Heart left ventricle (tissue), 16 donors: ENCODE measurements at regions not wholly inside any gene's neighbourhood (a gene's known extent, or its start where the extent isn't known, plus 50 kb on each side); places are given as distances from the start of the nearest gene placed in this dataset.

Source experiments
- ATAC-seq, 4 donors: fragments of 200-7000 bp; cut with Tn5 transposase; one replicate each; pipeline ENCODE4 v1.9.1; 2020 to 2022; ENCODE audit warnings: moderate library complexity in 4 of 4, mild to moderate bottlenecking in 3 of 4, moderate number of reproducible peaks in 1 of 4
- DNase-seq, 5 donors: peaks; one replicate each; pipeline ENCODE4 v3.0.0-alpha.2; 2020
- H3K27ac ChIP-seq, 12 donors: fragments of 200-600 bp; sonication (generic) in 4 of 12; one replicate each; pipeline versions ENCODE4 v1.5.0 to v1.8.0; 2016 to 2022; ENCODE audit warnings: mild to moderate bottlenecking in 2 of 12
- H3K27me3 ChIP-seq, 9 donors: fragments of 200-600 bp; sonication (generic) in 2 of 9; one replicate each; pipeline versions ENCODE4 v1.5.1 to v1.8.0; 2016 to 2022; ENCODE audit warnings: mild to moderate bottlenecking in 3 of 9
- H3K36me3 ChIP-seq, 9 donors: fragments of 200-600 bp; sonication (generic) in 2 of 9; one replicate each; pipeline versions ENCODE4 v1.5.0 to v1.8.0; 2018 to 2022; ENCODE audit warnings: mild to moderate bottlenecking in 2 of 9
- H3K4me1 ChIP-seq, 12 donors: fragments of 200-600 bp; sonication (generic) in 4 of 12; one replicate each; pipeline versions ENCODE4 v1.5.0 to v1.8.0; 2016 to 2022; ENCODE audit warnings: mild to moderate bottlenecking in 3 of 12
- H3K4me3 ChIP-seq, 12 donors: fragments of 200-600 bp; sonication (generic) in 4 of 12; one replicate each; pipeline versions ENCODE4 v1.5.0 to v1.8.0; 2017 to 2022; ENCODE audit warnings: mild to moderate bottlenecking in 9 of 12, moderate library complexity in 4 of 12
- H3K9me3 ChIP-seq, 12 donors: fragments of 200-600 bp; sonication (generic) in 4 of 12; one replicate each; pipeline versions ENCODE4 v1.5.0 to v1.8.0; 2016 to 2022; ENCODE audit warnings: mild to moderate bottlenecking in 1 of 12
- CTCF ChIP-seq, 12 donors: fragments of 200-600 bp; sonication (generic) in 4 of 12; IDR thresholded peaks; one replicate each; pipeline versions ENCODE4 v1.5.0 to v1.8.0; 2018 to 2022; ENCODE audit warnings: antibody characterized with exemption in 12 of 12, mild to moderate bottlenecking in 5 of 12
- POLR2A ChIP-seq, 2 donors: fragments of 450-650 bp; IDR thresholded peaks; one replicate each; pipeline ENCODE4 v1.6.1; 2017; ENCODE audit warnings: antibody characterized with exemption in 2 of 2, mild to moderate bottlenecking in 2 of 2, moderate library complexity in 2 of 2
- WGBS, 4 donors: extraction: QIAGEN DNeasy Blood & Tissue Kit in 2 of 4; methylation state at CpG; one replicate each; pipeline versions ENCODE4 v1.1.5 to v1.1.7; 2013 to 2018; 5-methylcytosine and 5-hydroxymethylcytosine counted together
- intact Hi-C, 10 donors: fragments of 100-400 bp; cut with DNase I; formaldehyde crosslinking; loops; one replicate each; pipeline versions ENCODE4 v1.11.1 to v1.14.2; 2022
- donor health status: ischemic (EF 13 %, LVEDD 7.1; RV severe dilation, severe dysfunction).
- donor health status: healthy with polysubstance abuse.
- donor health status: DM: no; HTN: yes; CAD: no.
- donor health status: DM: no; HTN: no; CAD: no.
- donor health status: ischemic (EF 25% LVEDD 6.9; RV normal size, moderate dysfunction).
- donor health status: ischemic (EF 25% LVEDD 5.7; RV mildly dilated, moderate dysfunction).
- donor health status: healthy.
- donor health status: DM: yes; HTN: yes; CAD: no.
- donor health status: ischemic (EF 35%, LVEDD 5.7; RV mildly dilated, moderate dysfunction).
- donor health status: nonischemic (EF 11% LVEDD 7.7; RV severe dilation, severe dysfunction).
- donor health status: DM: yes; HTN: yes; CAD: no.
- donor health status: PGD.
- donor health status: ischemic (EF 29% LVEDD 5.4; RV normal size, mild dysfunction).
- donor health status: nonischemic (EF 23%, LVEDD 6.1; RV moderate dilation, normal function).

GRCh38 chr9:108724122-108724521 lies 131.7 kb downstream of the ACTL7B start:
- DNase-seq = no peak

GRCh38 chr9:108722396-108722795 lies 133.4 kb downstream of the ACTL7B start:
- no peak for ATAC-seq
- TF ChIP-seq POLR2A (IDR thresholded peaks at IDR 0.05) (no peak), CTCF (IDR thresholded peaks at IDR 0.05) (no peak)
- H3K4me3 ChIP-seq = no peak overlapping the region
- peaks cover 0 to 3% (median 0%) of the 10 kb centered on the region in 12 donors for H3K9me3 ChIP-seq
- intact Hi-C loops = no loop called here
- H3K36me3 ChIP-seq = no peaks in the 10 kb centered on the region
- H3K27me3 ChIP-seq = no peaks in the 10 kb centered on the region
- no peak overlapping the region for H3K27ac ChIP-seq
- peaks cover 0 to 4% (median 0%) of the 10 kb centered on the region in 12 donors for H3K4me1 ChIP-seq
- 73 to 88% (median 77%) methylated on average over 7 of the region's 7 CpGs for WGBS, 4 donors
- DNase-seq = no peak

More at GRCh38 chr9:108724122-108724521, 131.7 kb downstream of the ACTL7B start:
- no peak overlapping the region for H3K4me3 ChIP-seq
- no peaks in the 10 kb centered on the region for H3K9me3 ChIP-seq
- intact Hi-C loops = no loop called here
- H3K27me3 ChIP-seq = no peaks in the 10 kb centered on the region
- peaks cover 0 to 10% (median 0%) of the 10 kb centered on the region in 12 donors for H3K4me1 ChIP-seq
- H3K36me3 ChIP-seq = no peaks in the 10 kb centered on the region
- H3K27ac ChIP-seq = no peak overlapping the region
- TF ChIP-seq POLR2A (IDR thresholded peaks at IDR 0.05) = no peak
- TF ChIP-seq CTCF (IDR thresholded peaks at IDR 0.05) = no peak
- WGBS, 4 donors = 88 to 95% (median 89%) methylated on average over 4 of the region's 4 CpGs
- no peak for ATAC-seq

- Histone ChIP-seq H3K27ac (no peak overlapping the region), H3K4me1 (no peaks in the 10 kb centered on the region), H3K36me3 (no peaks in the 10 kb centered on the region), H3K27me3 (no peaks in the 10 kb centered on the region), H3K4me3 (no peak overlapping the region), H3K9me3 (peaks cover 0 to 3% (median 0%) of the 10 kb centered on the region in 12 donors)
- intact Hi-C loops = no loop called here
- 35 to 46% (median 43%) methylated on average over 2 of the region's 2 CpGs for WGBS, 4 donors
- DNase-seq = no peak
- TF ChIP-seq CTCF (IDR thresholded peaks at IDR 0.05) = no peak
- TF ChIP-seq POLR2A (IDR thresholded peaks at IDR 0.05) = no peak
- ATAC-seq = peak in 1 of 4 donors; percentile 71
These were observed 135.6 kb downstream of the ACTL7B start for GRCh38 chr9:108720191-108720642.

GRCh38 chr9:108710424-108710823 lies 145.4 kb downstream of the ACTL7B start:
- intact Hi-C loops = no loop called here
- WGBS, 4 donors = 67 to 83% (median 71%) methylated on average over 3 of the region's 3 CpGs

More at GRCh38 chr9:108710424-108710823, 145.4 kb downstream of the ACTL7B start:
- no peaks in the 10 kb centered on the region for H3K36me3 ChIP-seq
- TF ChIP-seq CTCF (IDR thresholded peaks at IDR 0.05) (no peak), POLR2A (IDR thresholded peaks at IDR 0.05) (no peak)
- H3K9me3 ChIP-seq = no peaks in the 10 kb centered on the region
- H3K27me3 ChIP-seq = no peaks in the 10 kb centered on the region
- ATAC-seq = no peak
- H3K27ac ChIP-seq = peak overlapping the region in 1 of 12 donors; percentile 43
- no peak overlapping the region for H3K4me3 ChIP-seq
- H3K4me1 ChIP-seq = no peaks in the 10 kb centered on the region
- DNase-seq = no peak
